Pancreas (tissue), 10 donors: ENCODE measurements at regions not wholly inside any gene's neighbourhood (a gene's known extent, or its start where the extent isn't known, plus 50 kb on each side); places are given as distances from the start of the nearest gene placed in this dataset.

Experiments used
- ATAC-seq, 4 donors: fragments of 200-7000 bp; cut with Tn5 transposase; one replicate each; pipeline versions ENCODE4 v1.8.0 to v1.9.1; 2020; ENCODE audit warnings: mild to moderate bottlenecking in 4 of 4, moderate library complexity in 4 of 4
- DNase-seq, 6 donors: peaks; one replicate each; pipeline ENCODE4 v3.0.0-alpha.2; 2020
- FAIRE-seq: peaks from 2 replicates; lab custom pipeline; 2012; peaks lifted over from hg19 to GRCh38; lab: Jason Lieb, UNC
- H3K27ac ChIP-seq, 4 donors: fragments of 200-600 bp; sonication (generic); 1 replicate in 3 of 4; 2 replicates in 1 of 4; pipeline versions ENCODE4 v1.5.0 to v1.8.0; 2020
- H3K27me3 ChIP-seq, 4 donors: fragments of 200-600 bp; one replicate each; pipeline ENCODE4 v1.8.0; 2021
- H3K36me3 ChIP-seq, 3 donors: fragments of 200-600 bp; sonication (generic) in 1 of 3; one replicate each; pipeline versions ENCODE4 v1.5.0 to v1.8.0; 2020 to 2021
- H3K4me1 ChIP-seq, 3 donors: fragments of 200-600 bp; one replicate each; pipeline ENCODE4 v1.8.0; 2021
- H3K4me3 ChIP-seq, 4 donors: fragments of 200-600 bp; sonication (generic) in 2 of 4; one replicate each; pipeline versions ENCODE4 v1.5.0 to v1.8.0; 2020 to 2021
- H3K9me3 ChIP-seq, 4 donors: fragments of 200-600 bp; one replicate each; pipeline ENCODE4 v1.8.0; 2021
- WGBS, 2 donors: extraction: QIAGEN DNeasy Blood & Tissue Kit; methylation state at CpG; one replicate each; pipeline ENCODE4 v1.1.7; 2013; 5-methylcytosine and 5-hydroxymethylcytosine counted together
- intact Hi-C, 3 donors: fragments of 100-400 bp; cut with DNase I; formaldehyde crosslinking; loops; one replicate each; pipeline versions ENCODE4 v1.11.1 to v1.14.2; 2022
- TF ChIP-seq, protein P1 (sequence below), 4 donors: fragments of 200-600 bp; sonication (generic) in 3 of 4; IDR thresholded peaks; one replicate each; pipeline versions ENCODE4 v1.5.0 to v1.8.0; 2021; ENCODE audit warnings: antibody characterized with exemption in 4 of 4
- donor health status: healthy with polysubstance abuse.
- donor health status: DM: no; HTN: no; CAD: no; lungs with moderate emphysema.
- donor health status: DM: no; HTN: no; CAD: no.
- donor health status: control.
- donor health status: control.
- donor health status: Bipolar disorder and iron deficiency.
- donor health status: DM: yes; HTN: yes; CAD: no.
- donor health status: DM: no; HTN: no; CAD: no.
- donor health status: DM: no; HTN: no; CAD: no.
- donor health status: DM: yes; HTN: yes; CAD: no.

DNA sequence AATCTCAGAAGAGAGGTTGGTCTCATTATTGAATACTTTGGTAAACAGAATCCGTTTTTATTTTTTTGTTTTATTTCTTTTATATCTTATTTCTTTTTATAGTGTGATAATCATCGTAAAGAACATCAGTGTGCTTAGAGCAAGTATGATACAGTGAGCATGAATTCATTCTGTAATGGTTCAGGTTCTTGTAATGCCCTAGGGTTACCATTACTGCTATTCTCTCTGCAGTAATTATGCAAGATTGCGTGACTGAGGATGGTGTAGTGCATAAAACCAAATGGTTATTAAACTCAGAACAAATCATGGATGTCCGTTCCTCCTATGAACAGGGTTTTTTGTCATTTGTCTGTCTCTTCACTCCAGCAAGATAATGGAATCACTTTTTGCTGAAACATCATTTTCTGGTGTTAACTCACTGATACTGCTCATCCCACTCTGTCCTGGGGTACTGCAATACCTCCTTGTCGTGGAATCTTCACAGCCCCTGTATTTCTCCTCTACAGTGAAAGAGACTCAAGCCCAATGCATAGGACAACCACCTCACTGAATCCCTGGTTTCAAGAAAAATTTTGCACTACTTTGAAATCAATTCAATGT, 274.8 kb upstream of the ST6GAL2 start:
- Histone ChIP-seq H3K27ac (no peak overlapping the region), H3K36me3 (no peaks in the 10 kb centered on the region), H3K4me1 (no peaks in the 10 kb centered on the region), H3K27me3 (no peaks in the 10 kb centered on the region), H3K9me3 (no peaks in the 10 kb centered on the region), H3K4me3 (no peak overlapping the region)
- WGBS, 2 donors, result 62 to 76% methylated on average over 5 of the region's 5 CpGs
- no peak for FAIRE-seq
- TF ChIP-seq, protein P1, sequence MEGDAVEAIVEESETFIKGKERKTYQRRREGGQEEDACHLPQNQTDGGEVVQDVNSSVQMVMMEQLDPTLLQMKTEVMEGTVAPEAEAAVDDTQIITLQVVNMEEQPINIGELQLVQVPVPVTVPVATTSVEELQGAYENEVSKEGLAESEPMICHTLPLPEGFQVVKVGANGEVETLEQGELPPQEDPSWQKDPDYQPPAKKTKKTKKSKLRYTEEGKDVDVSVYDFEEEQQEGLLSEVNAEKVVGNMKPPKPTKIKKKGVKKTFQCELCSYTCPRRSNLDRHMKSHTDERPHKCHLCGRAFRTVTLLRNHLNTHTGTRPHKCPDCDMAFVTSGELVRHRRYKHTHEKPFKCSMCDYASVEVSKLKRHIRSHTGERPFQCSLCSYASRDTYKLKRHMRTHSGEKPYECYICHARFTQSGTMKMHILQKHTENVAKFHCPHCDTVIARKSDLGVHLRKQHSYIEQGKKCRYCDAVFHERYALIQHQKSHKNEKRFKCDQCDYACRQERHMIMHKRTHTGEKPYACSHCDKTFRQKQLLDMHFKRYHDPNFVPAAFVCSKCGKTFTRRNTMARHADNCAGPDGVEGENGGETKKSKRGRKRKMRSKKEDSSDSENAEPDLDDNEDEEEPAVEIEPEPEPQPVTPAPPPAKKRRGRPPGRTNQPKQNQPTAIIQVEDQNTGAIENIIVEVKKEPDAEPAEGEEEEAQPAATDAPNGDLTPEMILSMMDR (IDR thresholded peaks at IDR 0.05), result no peak
- no peak for DNase-seq
- intact Hi-C loops, result no loop called here
- ATAC-seq, result no peak

DNA sequence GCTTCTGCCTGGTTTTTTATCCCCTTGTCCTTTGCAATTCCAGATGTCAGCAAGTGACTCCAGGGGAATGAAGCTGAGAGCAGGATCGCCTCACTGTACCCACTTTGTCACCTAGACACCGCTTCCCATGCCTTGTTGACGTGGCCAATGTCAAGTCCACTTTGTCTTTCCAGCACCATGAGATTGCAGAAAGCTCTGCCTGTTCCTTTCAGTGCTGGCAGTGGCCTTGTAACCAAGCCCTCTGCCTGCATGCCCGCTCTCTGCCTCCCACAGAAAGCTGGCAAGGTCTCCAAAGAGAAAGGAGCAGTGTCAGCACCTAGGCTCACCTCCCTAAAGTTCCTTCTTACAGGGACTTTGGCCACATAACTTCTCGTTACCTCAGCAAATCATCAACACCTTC, 282.2 kb upstream of the ST6GAL2 start:
- FAIRE-seq (no peak), DNase-seq (no peak), ATAC-seq (no peak)
- TF ChIP-seq, protein P1 (IDR thresholded peaks at IDR 0.05), result no peak
- no peaks in the 10 kb centered on the region for H3K4me1 ChIP-seq
- H3K4me3 ChIP-seq, result no peak overlapping the region
- no peaks in the 10 kb centered on the region for H3K36me3 ChIP-seq
- H3K27ac ChIP-seq, result no peak overlapping the region
- intact Hi-C loops, result no loop called here
- no peaks in the 10 kb centered on the region for H3K27me3 ChIP-seq
- H3K9me3 ChIP-seq, result no peaks in the 10 kb centered on the region
- 58 to 73% methylated on average over 5 of the region's 5 CpGs for WGBS, 2 donors

DNA sequence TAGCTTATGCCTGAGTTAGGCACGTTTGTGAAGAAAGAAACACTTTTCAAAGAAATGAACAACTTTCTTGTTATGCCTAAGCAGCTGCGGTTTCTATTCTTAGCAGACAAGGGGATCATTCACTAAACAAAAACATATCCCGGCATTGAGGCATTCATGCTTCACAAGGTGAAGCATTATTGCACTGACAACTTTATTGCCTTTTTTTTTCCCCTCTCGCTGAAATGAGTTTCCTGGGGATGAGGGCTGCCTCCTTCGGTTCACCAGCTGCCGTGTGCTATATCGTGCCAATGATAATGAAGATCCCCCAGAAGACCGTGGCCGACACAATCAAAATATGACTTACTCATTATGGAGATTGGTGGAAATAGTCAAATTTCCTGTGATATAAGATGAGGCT, 288.2 kb upstream of the ST6GAL2 start:
- intact Hi-C loops, result no loop called here
- Histone ChIP-seq H3K4me3 (no peak overlapping the region), H3K36me3 (no peaks in the 10 kb centered on the region), H3K9me3 (no peaks in the 10 kb centered on the region), H3K27me3 (no peaks in the 10 kb centered on the region), H3K27ac (no peak overlapping the region), H3K4me1 (no peaks in the 10 kb centered on the region)
- DNase-seq (no peak), ATAC-seq (no peak), FAIRE-seq (no peak)
- 62 to 74% methylated on average over 9 of the region's 9 CpGs for WGBS, 2 donors
- TF ChIP-seq, protein P1 (IDR thresholded peaks at IDR 0.05), result no peak

- H3K27ac ChIP-seq, result no peak overlapping the region
- FAIRE-seq (no peak), ATAC-seq (no peak), DNase-seq (no peak)
- no peaks in the 10 kb centered on the region for H3K4me1 ChIP-seq
- H3K27me3 ChIP-seq, result no peaks in the 10 kb centered on the region
- no peaks in the 10 kb centered on the region for H3K9me3 ChIP-seq
- 45 to 68% methylated on average over 4 of the region's 4 CpGs for WGBS, 2 donors
- H3K4me3 ChIP-seq, result no peak overlapping the region
- TF ChIP-seq, protein P1 (IDR thresholded peaks at IDR 0.05), result no peak
- intact Hi-C loops, result no loop called here
- H3K36me3 ChIP-seq, result no peaks in the 10 kb centered on the region
Observed at GRCh38 chr2:107182981-107183380, 297.0 kb upstream of the ST6GAL2 start.

- ATAC-seq, result no peak
- no peaks in the 10 kb centered on the region for H3K27me3 ChIP-seq
- H3K4me3 ChIP-seq, result no peak overlapping the region
- TF ChIP-seq, protein P1 (IDR thresholded peaks at IDR 0.05), result no peak
- no peak for FAIRE-seq
- DNase-seq, result no peak
- H3K27ac ChIP-seq, result no peak overlapping the region
- no peaks in the 10 kb centered on the region for H3K4me1 ChIP-seq
- H3K36me3 ChIP-seq, result no peaks in the 10 kb centered on the region
- intact Hi-C loops, result no loop called here
- WGBS, 2 donors, result 32 to 70% methylated on average over 3 of the region's 3 CpGs
- no peaks in the 10 kb centered on the region for H3K9me3 ChIP-seq
Observed at GRCh38 chr2:107187870-107188269, 301.9 kb upstream of the ST6GAL2 start.
